ENCODE measurements at regions not wholly inside any gene's neighbourhood (a gene's known extent, or its start where the extent isn't known, plus 50 kb on each side); places are given as distances from the start of the nearest gene placed in this dataset.

GRCh38 chr3:30139283-30139682, 467.1 kb upstream of the TGFBR2 start:
- TF ChIP-seq CTCF (IDR thresholded peaks at IDR 0.05), result no peak
- no peak for TF ChIP-seq EZH2 (IDR thresholded peaks at IDR 0.05)

All from neural progenitor cell (in vitro differentiated cells).